ENCODE measurements at regions not wholly inside any gene's neighbourhood (a gene's known extent, or its start where the extent isn't known, plus 50 kb on each side); places are given as distances from the start of the nearest gene placed in this dataset.
"Not testable (repeated sequence)": the region's sequence is repeated elsewhere in the genome, so short reads cannot be mapped to it uniquely, and the experiment has no call there.

DNA sequence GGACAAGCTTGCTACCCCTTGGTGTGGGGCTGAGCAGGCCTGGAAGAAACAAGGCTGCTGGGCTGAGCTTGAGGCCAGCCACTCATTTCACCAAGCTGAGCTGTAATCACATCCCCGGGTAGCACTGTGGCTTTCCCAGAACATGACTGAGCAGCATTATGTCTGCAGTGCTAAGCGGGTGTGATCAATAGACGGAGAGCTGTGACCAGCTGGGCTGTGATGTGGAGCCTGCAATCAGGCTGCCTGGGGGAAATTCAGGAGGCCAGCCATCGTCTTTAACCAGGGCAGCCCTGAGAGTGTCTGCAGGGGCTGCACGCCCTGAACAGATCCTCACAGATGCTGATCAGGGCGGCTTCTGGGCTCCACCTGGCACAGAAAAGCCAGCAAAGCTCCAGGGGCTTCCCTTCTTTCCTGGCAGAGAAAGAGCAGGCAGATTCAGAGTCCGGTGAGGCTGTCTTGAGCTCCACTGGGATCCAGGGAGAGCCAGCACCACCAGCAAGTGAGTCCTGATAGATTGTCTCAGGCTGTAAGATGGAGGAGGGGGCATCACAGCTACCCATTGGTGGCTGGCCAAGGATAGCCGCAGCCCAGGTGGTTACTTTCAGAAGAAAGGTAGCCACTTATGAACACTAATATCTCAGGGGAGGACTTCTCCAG is 165.9 kb downstream of the NRN1 start:
- H3K4me3 ChIP-seq = no peak overlapping the region
- H3K27me3 ChIP-seq = no peaks in the 10 kb centered on the region
- no peaks in the 10 kb centered on the region for H3K4me1 ChIP-seq (ENCODE audit: insufficient read depth)
- H3K27ac ChIP-seq = no peak overlapping the region
- TF ChIP-seq, protein P1, sequence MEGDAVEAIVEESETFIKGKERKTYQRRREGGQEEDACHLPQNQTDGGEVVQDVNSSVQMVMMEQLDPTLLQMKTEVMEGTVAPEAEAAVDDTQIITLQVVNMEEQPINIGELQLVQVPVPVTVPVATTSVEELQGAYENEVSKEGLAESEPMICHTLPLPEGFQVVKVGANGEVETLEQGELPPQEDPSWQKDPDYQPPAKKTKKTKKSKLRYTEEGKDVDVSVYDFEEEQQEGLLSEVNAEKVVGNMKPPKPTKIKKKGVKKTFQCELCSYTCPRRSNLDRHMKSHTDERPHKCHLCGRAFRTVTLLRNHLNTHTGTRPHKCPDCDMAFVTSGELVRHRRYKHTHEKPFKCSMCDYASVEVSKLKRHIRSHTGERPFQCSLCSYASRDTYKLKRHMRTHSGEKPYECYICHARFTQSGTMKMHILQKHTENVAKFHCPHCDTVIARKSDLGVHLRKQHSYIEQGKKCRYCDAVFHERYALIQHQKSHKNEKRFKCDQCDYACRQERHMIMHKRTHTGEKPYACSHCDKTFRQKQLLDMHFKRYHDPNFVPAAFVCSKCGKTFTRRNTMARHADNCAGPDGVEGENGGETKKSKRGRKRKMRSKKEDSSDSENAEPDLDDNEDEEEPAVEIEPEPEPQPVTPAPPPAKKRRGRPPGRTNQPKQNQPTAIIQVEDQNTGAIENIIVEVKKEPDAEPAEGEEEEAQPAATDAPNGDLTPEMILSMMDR (IDR thresholded peaks at IDR 0.05) = no peak
- no peak for TF ChIP-seq POLR2A (IDR thresholded peaks at IDR 0.05)
- no peak for TF ChIP-seq EP300 (IDR thresholded peaks at IDR 0.05)
- no peaks in the 10 kb centered on the region for H3K36me3 ChIP-seq
- intact Hi-C loops (cut with DNase I) = no loop called here
- 53 to 63% (median 57%) methylated on average over 8 of the region's 8 CpGs for WGBS, 3 donors
- H3K9me3 ChIP-seq = no peaks in the 10 kb centered on the region
- DNase-seq = no peak

DNA sequence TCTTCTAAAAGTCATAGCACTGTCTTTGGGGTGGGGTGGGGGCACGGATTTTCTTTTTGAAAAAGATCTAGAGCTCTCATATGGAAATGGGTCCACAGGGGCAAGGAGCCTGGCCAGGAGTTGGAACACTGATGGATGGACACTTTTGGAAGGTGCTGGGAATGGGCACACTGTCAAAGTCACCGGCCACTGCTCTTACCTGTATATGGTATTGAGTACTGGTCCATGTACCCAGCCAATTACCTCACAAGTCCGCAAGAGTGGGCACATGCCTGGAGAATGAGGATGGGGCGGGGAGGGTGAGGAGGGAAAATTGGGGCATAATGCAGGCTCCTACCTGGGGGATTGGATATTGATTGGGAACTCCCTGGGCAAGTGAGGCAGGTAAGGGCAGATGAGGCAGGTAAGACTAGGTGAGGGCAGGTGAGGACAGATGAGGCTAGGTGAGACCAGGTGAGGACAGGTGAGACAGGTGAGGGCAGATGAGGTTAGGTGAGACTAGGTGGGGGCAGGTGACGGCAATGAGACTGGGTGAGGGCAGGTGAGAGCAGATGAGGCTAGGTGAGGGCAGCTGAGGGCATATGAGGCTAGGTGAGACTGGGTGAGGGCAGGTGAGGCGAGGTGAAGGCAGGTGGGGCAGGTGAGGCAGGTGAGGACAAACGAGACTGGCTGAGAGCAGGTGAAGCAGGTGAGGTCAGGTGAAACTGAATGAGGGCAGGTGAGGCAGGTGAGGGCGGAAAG is 167.9 kb downstream of the NRN1 start:
- no peaks in the 10 kb centered on the region for H3K36me3 ChIP-seq
- no peaks in the 10 kb centered on the region for H3K4me1 ChIP-seq (ENCODE audit: insufficient read depth)
- DNase-seq = no peak
- no peaks in the 10 kb centered on the region for H3K9me3 ChIP-seq
- no peaks in the 10 kb centered on the region for H3K27me3 ChIP-seq
- WGBS, 3 donors = 85 to 90% (median 86%) methylated on average over 8 of the region's 8 CpGs
- H3K4me3 ChIP-seq = no peak overlapping the region
- intact Hi-C loops (cut with DNase I) = no loop called here
- no peak overlapping the region for H3K27ac ChIP-seq
- TF ChIP-seq EP300 (IDR thresholded peaks at IDR 0.05) (no peak), POLR2A (IDR thresholded peaks at IDR 0.05) (no peak)
- TF ChIP-seq, protein P1 (IDR thresholded peaks at IDR 0.05) = no peak

DNA sequence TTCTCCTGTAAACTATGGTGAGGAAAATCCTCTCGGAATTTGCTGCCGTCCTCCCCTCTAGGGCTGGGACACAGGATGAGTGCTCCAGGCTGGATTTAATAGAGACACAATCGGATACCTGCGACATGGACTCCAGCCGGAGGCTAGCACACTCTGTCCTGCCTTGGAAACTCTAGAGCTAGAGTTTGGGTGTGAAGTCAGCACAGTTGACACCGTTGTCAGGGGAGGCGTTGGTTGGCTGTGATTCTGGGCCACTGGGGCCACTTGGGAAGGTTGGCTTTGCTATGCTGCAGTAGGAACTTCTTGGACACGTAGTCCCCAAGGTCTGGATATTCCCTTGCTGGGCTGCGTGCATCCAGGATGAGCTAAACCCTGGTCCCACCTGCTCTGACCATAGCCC is 169.4 kb downstream of the NRN1 start:
- TF ChIP-seq, protein P1 (IDR thresholded peaks at IDR 0.05) = no peak
- TF ChIP-seq EP300 (IDR thresholded peaks at IDR 0.05) (no peak), POLR2A (IDR thresholded peaks at IDR 0.05) (no peak)
- intact Hi-C loops (cut with DNase I) = no loop called here
- WGBS, 3 donors = 85 to 92% (median 91%) methylated on average over 9 of the region's 9 CpGs

DNA sequence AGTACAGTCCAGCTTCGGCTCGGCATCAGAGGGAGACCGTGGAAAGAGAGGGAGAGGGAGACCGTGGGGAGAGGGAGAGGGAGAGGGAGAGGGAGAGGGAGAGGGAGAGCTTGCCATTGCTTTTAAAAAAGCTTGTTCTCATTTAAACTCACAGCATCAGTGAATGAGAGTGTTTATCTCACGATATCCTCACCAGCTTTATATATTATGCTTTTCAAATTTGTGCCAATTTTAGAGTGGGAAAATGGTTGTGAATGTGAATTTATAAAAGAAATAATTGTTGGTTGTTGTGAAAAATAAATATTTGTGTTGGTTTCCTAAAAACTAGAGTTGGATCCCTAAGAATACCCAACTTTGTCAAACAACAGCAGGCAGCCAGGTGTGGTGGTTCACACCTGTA is 170.1 kb downstream of the NRN1 start:
- H3K27ac ChIP-seq; H3K4me3 ChIP-seq; H3K27me3 ChIP-seq; H3K9me3 ChIP-seq; DNase-seq; intact Hi-C loops (cut with DNase I); H3K4me1 ChIP-seq (ENCODE audit: insufficient read depth); H3K36me3 ChIP-seq: not testable (repeated sequence)
- 55 to 94% (median 90%) methylated on average over 2 to 5 of the region's 5 CpGs for WGBS, 3 donors

More for the DNA sequence above, 169.4 kb downstream of the NRN1 start:
- Histone ChIP-seq H3K9me3 (no peaks in the 10 kb centered on the region), H3K36me3 (no peaks in the 10 kb centered on the region), H3K4me1 (ENCODE audit: insufficient read depth) (no peaks in the 10 kb centered on the region), H3K4me3 (no peak overlapping the region), H3K27ac (no peak overlapping the region), H3K27me3 (no peaks in the 10 kb centered on the region)
- no peak for DNase-seq

DNA sequence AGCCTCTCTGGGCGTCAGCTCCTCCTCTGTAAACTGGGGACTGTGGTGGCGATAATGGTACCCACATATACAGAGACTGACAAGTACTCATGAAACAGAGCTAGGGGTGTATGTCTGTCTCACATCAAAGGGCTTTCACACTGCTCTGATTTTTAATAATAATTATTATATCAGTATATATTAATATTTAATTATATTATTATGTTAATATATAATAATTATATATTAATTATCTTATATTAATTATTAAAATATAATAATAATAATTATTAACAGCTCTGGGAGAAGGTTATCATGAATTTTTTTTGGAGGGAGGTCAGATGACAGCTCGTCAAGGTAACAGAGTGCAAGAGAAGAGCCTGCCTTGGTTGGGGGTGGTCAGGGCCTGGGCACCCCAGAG is 173.6 kb downstream of the NRN1 start:
- 85 to 89% (median 86%) methylated on average over 3 of the region's 3 CpGs for WGBS, 3 donors
- TF ChIP-seq POLR2A (IDR thresholded peaks at IDR 0.05) (no peak), EP300 (IDR thresholded peaks at IDR 0.05) (no peak)
- TF ChIP-seq, protein P1 (IDR thresholded peaks at IDR 0.05) = no peak
- Histone ChIP-seq H3K4me3 (no peak overlapping the region), H3K36me3 (no peaks in the 10 kb centered on the region), H3K27ac (no peak overlapping the region), H3K4me1 (ENCODE audit: insufficient read depth) (no peaks in the 10 kb centered on the region), H3K27me3 (no peaks in the 10 kb centered on the region), H3K9me3 (no peaks in the 10 kb centered on the region)
- intact Hi-C loops (cut with DNase I) = no loop called here
- no peak for DNase-seq

Measured in ovary (tissue), 7 donors.